K562 (cell line): ENCODE measurements at regions not wholly inside any gene's neighbourhood (a gene's known extent, or its start where the extent isn't known, plus 50 kb on each side); places are given as distances from the start of the nearest gene placed in this dataset.

ENCODE experiments used
- ATAC-seq: fragments of 200-7000 bp; cut with Tn5 transposase; 3 replicates; pipeline ENCODE4 v1.9.1; 2020; ENCODE audit warnings: moderate library complexity
- BruUV-seq: library from RNA; stranded (reverse); fragments of 400-500 nt; replicated peaks from 2 replicates; lab custom pipeline; 2021; lab: Mats Ljungman, UMichigan
- CTCF ChIA-PET: fragments of 300-600 bp; formaldehyde crosslinking; extraction: SDS; loops from one replicate; lab custom pipeline; 2021; ENCODE audit warnings: low intra/inter-chr PET ratio; lab: Yijun Ruan, JAX
- POLR2A ChIA-PET: fragments of 300-600, 350-650 bp; sonication (Branson Sonifier 250); formaldehyde crosslinking; extraction: SDS; loops from one replicate; lab custom pipeline; 2021; ENCODE audit warnings: antibody characterized with exemption, inconsistent platforms; lab: Yijun Ruan, JAX
- DNase-seq, 4 experiments: peaks; one replicate each; pipeline versions ENCODE4 v3.0.0 to v3.0.0-alpha.2; 2011 to 2018; ENCODE audit warnings: low spot score in 3 of 4, mixed read lengths in 3 of 4; ENCODE audit errors: extremely low read depth in 1 of 4
- FAIRE-seq: peaks from 2 replicates; lab custom pipeline; 2011; peaks lifted over from hg19 to GRCh38; lab: Jason Lieb, UNC
- H2AFZ ChIP-seq: 2 replicates; pipeline ENCODE4 v1.6.0; 2011; ENCODE audit warnings: low read depth, low read length, control low read depth, inconsistent platforms
- H3K27ac ChIP-seq: fragments of 200-600 bp; 3 replicates; pipeline ENCODE4 v1.8.0; 2011; ENCODE audit warnings: low read depth, mild to moderate bottlenecking, control low read depth, inconsistent platforms, low read length, moderate library complexity, mixed read lengths; ENCODE audit errors: extremely low read depth
- H3K27me3 ChIP-seq, 2 experiments: fragments of 300-600 bp in 1 of 2; 2 replicates in 1 of 2; 3 replicates in 1 of 2; pipeline versions ENCODE4 v1.6.0 to v1.8.0; 2011; ENCODE audit warnings: inconsistent platforms in 2 of 2, low read length in 2 of 2, mild to moderate bottlenecking in 1 of 2, mixed read lengths in 1 of 2, moderate library complexity in 1 of 2; ENCODE audit not compliant: control insufficient read depth in 2 of 2, insufficient read depth in 2 of 2
- H3K36me3 ChIP-seq: fragments of 300-600 bp; 3 replicates; pipeline ENCODE4 v1.8.0; 2011; ENCODE audit warnings: mild to moderate bottlenecking, low read length, inconsistent platforms; ENCODE audit not compliant: control insufficient read depth, insufficient read depth
- H3K4me1 ChIP-seq, 2 experiments: fragments of 200-600 bp in 1 of 2; replicated peaks in 1 of 2; 2 replicates in 1 of 2; 3 replicates in 1 of 2; pipeline versions ENCODE4 v1.5.1 to v1.8.0; 2011; ENCODE audit warnings: inconsistent platforms in 2 of 2, low read length in 2 of 2, mild to moderate bottlenecking in 1 of 2, mixed read lengths in 1 of 2, moderate library complexity in 1 of 2; ENCODE audit not compliant: control insufficient read depth in 2 of 2, insufficient read depth in 2 of 2
- H3K4me2 ChIP-seq: 2 replicates; pipeline ENCODE4 v1.6.1; 2011; ENCODE audit warnings: low read length, control low read depth, inconsistent platforms, mixed read lengths; ENCODE audit not compliant: insufficient read depth
- H3K4me3 ChIP-seq: fragments of 200-600 bp; sonication (generic), shearing (Covaris generic); 2 replicates; pipeline ENCODE4 v1.5.1; 2016; ENCODE audit warnings: control low read depth, inconsistent platforms
- H3K79me2 ChIP-seq: fragments of 200-600 bp; 3 replicates; pipeline ENCODE4 v1.8.0; 2011; ENCODE audit warnings: low read length, inconsistent platforms; ENCODE audit not compliant: control insufficient read depth, insufficient read depth
- H3K9ac ChIP-seq, 2 experiments: 2 replicates each; pipeline versions ENCODE4 v1.6.0 to v1.6.1; 2011; ENCODE audit warnings: low read depth in 2 of 2, low read length in 2 of 2, control low read depth in 1 of 2, inconsistent platforms in 1 of 2, mild to moderate bottlenecking in 1 of 2, mixed read lengths in 1 of 2; ENCODE audit not compliant: insufficient read depth in 1 of 2
- H3K9me1 ChIP-seq: one replicate; pipeline ENCODE4 v1.6.0; 2011; ENCODE audit warnings: inconsistent platforms, mild to moderate bottlenecking, low read length, moderate library complexity; ENCODE audit not compliant: control insufficient read depth, insufficient read depth
- H3K9me3 ChIP-seq: replicated peaks from 2 replicates; pipeline ENCODE4 v1.5.1; 2011; ENCODE audit warnings: low read depth, low read length, inconsistent platforms; ENCODE audit not compliant: control insufficient read depth, insufficient read depth
- H4K20me1 ChIP-seq: replicated peaks from 2 replicates; pipeline ENCODE4 v1.6.1; 2011; ENCODE audit warnings: low read length, inconsistent platforms, mixed read lengths; ENCODE audit not compliant: control insufficient read depth, insufficient read depth
- CEBPZ ChIP-seq: fragments of 150-350 bp; IDR thresholded peaks from 2 replicates; pipeline ENCODE4 v1.6.1; 2014; ENCODE audit warnings: low read depth, mild to moderate bottlenecking, low read length, borderline replicate concordance
- E2F3 ChIP-seq: fragments of 250-450 bp; sonication (Bioruptor Pico); IDR thresholded peaks from 2 replicates; pipeline ENCODE4 v1.4.0; 2020; ENCODE audit warnings: mild to moderate bottlenecking
- ERF ChIP-seq: fragments of 450-650 bp; formaldehyde crosslinking; IDR thresholded peaks from 2 replicates; pipeline ENCODE4 v1.4.0; 2020; ENCODE audit warnings: mild to moderate bottlenecking, mixed read lengths
- GTF2E2 ChIP-seq: fragments of 200-800 bp; sonication (Bioruptor generic); IDR thresholded peaks from 2 replicates; pipeline ENCODE4 v1.6.1; 2016; ENCODE audit warnings: missing genetic modification characterization, missing compliant biosample characterization
- HOXB6 ChIP-seq: fragments of 250-450 bp; sonication (Bioruptor Pico); IDR thresholded peaks from 2 replicates; pipeline ENCODE4 v1.5.1; 2022; ENCODE audit warnings: mild to moderate bottlenecking, borderline replicate concordance
- KAT2B ChIP-seq: IDR thresholded peaks from one replicate; pipeline ENCODE4 v1.6.1; 2012; ENCODE audit warnings: low read depth, mild to moderate bottlenecking, control low read depth, inconsistent platforms, low read length, moderate library complexity
- NFRKB ChIP-seq: fragments of 450-650 bp; IDR thresholded peaks from 2 replicates; pipeline ENCODE4 v1.6.1; 2016; ENCODE audit warnings: low read depth
- PHB ChIP-seq: fragments of 250-450 bp; sonication (Bioruptor Pico); IDR thresholded peaks from 2 replicates; pipeline ENCODE4 v1.5.0; 2021
- PURB ChIP-seq: sonication (generic); formaldehyde crosslinking; IDR thresholded peaks from 2 replicates; pipeline ENCODE4 v1.9.0; 2021; ENCODE audit warnings: low read depth, mild to moderate bottlenecking, missing genetic modification reagents
- RBM39 ChIP-seq: fragments of 200-400 bp; formaldehyde crosslinking; optimal IDR thresholded peaks from 2 replicates; pipeline ENCODE3; 2018; ENCODE audit warnings: low read depth, low read length
- RNF2 ChIP-seq: sonication (generic); IDR thresholded peaks from 2 replicates; pipeline ENCODE4 v1.6.1; 2016
- TARDBP ChIP-seq: fragments of 450-650 bp; IDR thresholded peaks from 2 replicates; pipeline ENCODE4 v1.6.1; 2016
- VEZF1 ChIP-seq: fragments of 200-800 bp; sonication (Bioruptor generic); IDR thresholded peaks from 2 replicates; pipeline ENCODE4 v1.6.1; 2017; ENCODE audit warnings: missing genetic modification characterization, missing compliant biosample characterization
- ZNF644 ChIP-seq: fragments of 200-800 bp; sonication (Bioruptor generic); IDR thresholded peaks from 2 replicates; pipeline ENCODE4 v1.6.1; 2016; ENCODE audit warnings: low read depth, missing genetic modification characterization, missing compliant biosample characterization
- WGBS: fragments of 100-300 bp; shearing (Covaris generic); methylation state at CpG from one replicate; pipeline ENCODE4 v1.1.6; 2016; ENCODE audit warnings: low coverage, mixed read lengths; ENCODE audit not compliant: insufficient coverage; ENCODE audit errors: missing lambda C conversion rate; 5-methylcytosine and 5-hydroxymethylcytosine counted together
- in situ Hi-C: fragments of 300-500 bp; cut with MboI; formaldehyde crosslinking; loops from 4 replicates; pipeline ENCODE4 v1.15.0; 2018; ENCODE audit warnings: inconsistent platforms, mixed read lengths
- intact Hi-C: fragments of 100-400 bp; cut with micrococcal nuclease; formaldehyde crosslinking; loops from 2 replicates; pipeline ENCODE4 v1.14.2; 2022

- no peak overlapping the region for H3K27ac ChIP-seq
- FAIRE-seq (no peak), ATAC-seq (no peak), DNase-seq (no peak)
- no peaks in the 10 kb centered on the region for H3K9me3 ChIP-seq
- no peaks in the 10 kb centered on the region for H3K36me3 ChIP-seq
- intact Hi-C loops: no loop called here
- in situ Hi-C loops: no loop called here
- no peaks in the 10 kb centered on the region for H4K20me1 ChIP-seq
- no peak overlapping the region for H2AFZ ChIP-seq
- no peaks in the 10 kb centered on the region for H3K4me1 ChIP-seq
- WGBS: 0% methylated on average over 3 of the region's 3 CpGs
- TF ChIP-seq RBM39: no peak
- no peak for TF ChIP-seq GTF2E2
- no peak for TF ChIP-seq HOXB6 (CRISPR knock-in tag)
- TF ChIP-seq ERF (CRISPR knock-in tag): no peak
- no peak for TF ChIP-seq TARDBP
- no peaks in the 10 kb centered on the region for H3K9me1 ChIP-seq
- no peaks in the 10 kb centered on the region for H3K27me3 ChIP-seq
- ChIA-PET POLR2A (no interaction called here), CTCF (no interaction called here)
- no peak overlapping the region for H3K4me2 ChIP-seq
- no peak overlapping the region for H3K9ac ChIP-seq
- H3K79me2 ChIP-seq: no peaks in the 10 kb centered on the region
- H3K4me3 ChIP-seq: no peak overlapping the region
- BruUV-seq: no TSS peak
Measured at GRCh38 chr9:78812665-78813064, 515.7 kb downstream of the PSAT1 start.

- in situ Hi-C loops (no loop called here), intact Hi-C loops (no loop called here)
- Histone ChIP-seq H3K4me2 (no peak overlapping the region), H3K36me3 (no peaks in the 10 kb centered on the region), H2AFZ (no peak overlapping the region), H3K27me3 (no peaks in the 10 kb centered on the region), H3K79me2 (no peaks in the 10 kb centered on the region), H4K20me1 (no peaks in the 10 kb centered on the region), H3K9me3 (no peaks in the 10 kb centered on the region), H3K4me1 (no peaks in the 10 kb centered on the region), H3K4me3 (no peak overlapping the region), H3K9ac (no peak overlapping the region), H3K27ac (no peak overlapping the region), H3K9me1 (no peaks in the 10 kb centered on the region)
- ChIA-PET CTCF (no interaction called here), POLR2A (no interaction called here)
- no peak for ATAC-seq
- no TSS peak for BruUV-seq
- 23% methylated on average over 15 of the region's 15 CpGs for WGBS
- no peak for FAIRE-seq
- no peak for DNase-seq
- no peak for TF ChIP-seq PHB (CRISPR knock-in tag)
- no peak for TF ChIP-seq ZNF644 (tag)
- no peak for TF ChIP-seq RNF2
- no peak for TF ChIP-seq NFRKB
- TF ChIP-seq VEZF1 (CRISPR knock-in tag): no peak
- TF ChIP-seq KAT2B: no peak
- TF ChIP-seq PURB (CRISPR knock-in tag): no peak
- TF ChIP-seq E2F3 (CRISPR knock-in tag): no peak
- no peak for TF ChIP-seq CEBPZ
Measured at GRCh38 chr9:78813602-78814180, 516.8 kb downstream of the PSAT1 start.
